PC-9 (cell line): ENCODE measurements at regions not wholly inside any gene's neighbourhood (a gene's known extent, or its start where the extent isn't known, plus 50 kb on each side); places are given as distances from the start of the nearest gene placed in this dataset.

Experiments
- BruUV-seq: library from RNA; stranded (reverse); fragments of 400-500 nt; replicated peaks from 2 replicates; lab custom pipeline; 2021; lab: Mats Ljungman, UMichigan
- CTCF ChIA-PET: fragments of 300-600 bp; sonication (Branson Sonifier 250); formaldehyde crosslinking; loops from one replicate; lab custom pipeline; 2022; ENCODE audit warnings: antibody characterized with exemption; lab: Charles Lee
- POLR2A ChIA-PET: fragments of 300-600 bp; sonication (Branson Sonifier 250); formaldehyde crosslinking; loops from one replicate; lab custom pipeline; 2022; ENCODE audit warnings: antibody characterized with exemption; ENCODE audit not compliant: unreplicated experiment; lab: Charles Lee
- DNase-seq, 2 experiments: peaks; one replicate each; pipeline versions ENCODE4 v3.0.0 to v3.0.0-alpha.2; 2015 to 2022; ENCODE audit warnings: mixed read lengths in 1 of 2
- H2AFZ ChIP-seq: fragments of 200-600 bp; sonication (generic); 2 replicates; pipeline ENCODE4 v1.8.1; 2017; ENCODE audit warnings: antibody characterized with exemption
- H3F3A ChIP-seq: fragments of 200-600 bp; sonication (generic); 2 replicates; pipeline ENCODE4 v1.8.1; 2017; ENCODE audit warnings: antibody characterized with exemption, mild to moderate bottlenecking, low read depth; ENCODE audit not compliant: insufficient read depth
- H3K27ac ChIP-seq: fragments of 200-600 bp; sonication (generic); 2 replicates; pipeline ENCODE4 v1.6.1; 2016; ENCODE audit warnings: mixed run types
- H3K27me3 ChIP-seq: fragments of 200-600 bp; sonication (generic); 2 replicates; pipeline ENCODE4 v1.6.1; 2016; ENCODE audit warnings: low read depth, mixed run types; ENCODE audit not compliant: insufficient read depth
- H3K36me3 ChIP-seq: fragments of 200-600 bp; sonication (generic); 2 replicates; pipeline ENCODE4 v1.6.1; 2016; ENCODE audit warnings: low read depth, mixed run types
- H3K4me1 ChIP-seq: fragments of 200-600 bp; sonication (generic); replicated peaks from 2 replicates; pipeline ENCODE4 v1.6.1; 2016; ENCODE audit warnings: mixed run types; ENCODE audit not compliant: insufficient read depth
- H3K4me2 ChIP-seq: fragments of 200-600 bp; sonication (generic); 2 replicates; pipeline ENCODE4 v1.6.1; 2017; ENCODE audit warnings: mixed run types
- H3K4me3 ChIP-seq: fragments of 200-600 bp; sonication (generic); 2 replicates; pipeline ENCODE4 v1.6.1; 2016; ENCODE audit warnings: mixed run types
- H3K79me2 ChIP-seq: fragments of 200-600 bp; sonication (generic); 2 replicates; pipeline ENCODE4 v1.6.1; 2017; ENCODE audit warnings: low read depth, mixed run types
- H3K9me2 ChIP-seq: fragments of 200-600 bp; sonication (generic); 2 replicates; pipeline ENCODE4 v1.8.1; 2017; ENCODE audit warnings: mild to moderate bottlenecking; ENCODE audit not compliant: insufficient read depth
- H3K9me3 ChIP-seq: fragments of 200-600 bp; sonication (generic); 2 replicates; pipeline ENCODE4 v1.8.1; 2016; ENCODE audit warnings: low read depth; ENCODE audit not compliant: insufficient read depth
- H4K20me1 ChIP-seq: fragments of 200-600 bp; sonication (generic); 2 replicates; pipeline ENCODE4 v1.8.1; 2017; ENCODE audit not compliant: insufficient read depth
- EZH2 ChIP-seq: fragments of 200-600 bp; sonication (generic); IDR thresholded peaks from 2 replicates; pipeline ENCODE4 v1.8.0; 2017; ENCODE audit warnings: antibody characterized with exemption, low read depth
- intact Hi-C: fragments of 100-400 bp; cut with micrococcal nuclease; formaldehyde crosslinking; loops from one replicate; pipeline ENCODE4 v1.10.0; 2022; ENCODE audit not compliant: unreplicated experiment
- TF ChIP-seq, protein P1 (sequence below): fragments of 200-600 bp; sonication (generic); conservative IDR thresholded peaks from 2 replicates; pipeline ENCODE4 v1.6.1; 2017; ENCODE audit warnings: mixed run types, antibody characterized with exemption, mild to moderate bottlenecking, moderate library complexity

DNA sequence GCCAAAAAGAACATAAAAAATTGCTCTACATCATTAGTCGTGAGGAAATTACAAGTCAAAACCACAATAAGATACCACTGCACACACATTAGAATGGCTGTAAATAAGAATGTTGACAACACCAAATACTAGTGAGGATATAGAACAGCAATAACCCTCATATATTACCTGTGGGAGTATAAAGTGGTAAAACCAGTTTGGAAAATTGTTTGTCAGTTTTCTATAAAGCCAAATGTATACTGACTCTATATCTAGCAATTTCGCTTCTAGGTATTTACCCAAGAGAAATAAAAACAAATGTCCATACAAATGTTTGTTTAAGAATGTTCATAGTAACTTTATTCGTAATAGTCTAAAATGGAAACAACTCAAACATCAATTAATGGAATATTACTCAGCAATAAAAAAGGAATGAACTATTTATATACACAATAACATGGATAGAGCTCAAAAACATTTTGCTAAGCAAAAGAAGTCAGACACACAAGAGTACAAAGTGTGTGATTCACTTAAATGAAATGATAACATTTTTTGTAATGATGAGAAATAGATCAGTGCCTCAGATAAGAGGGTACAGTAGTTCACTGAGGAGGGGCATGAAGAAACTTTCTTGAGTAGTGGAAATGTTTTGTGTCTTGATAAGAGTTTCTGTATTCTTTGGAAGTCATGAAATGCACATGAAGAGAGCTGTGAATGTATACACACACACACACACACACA, 219.6 kb upstream of the ZNF462 start:
- Histone ChIP-seq H3K27ac (no peak overlapping the region), H3K9me3 (no peaks in the 10 kb centered on the region), H3K4me2 (no peak overlapping the region), H3K79me2 (no peaks in the 10 kb centered on the region), H3K4me1 (no peaks in the 10 kb centered on the region; the same call in 1 of the 2 replicates), H3K9me2 (peaks cover 4% of the 10 kb centered on the region; the same call in 1 of the 2 replicates), H3K27me3 (no peaks in the 10 kb centered on the region), H4K20me1 (no peaks in the 10 kb centered on the region), H2AFZ (no peak overlapping the region), H3K36me3 (no peaks in the 10 kb centered on the region), H3F3A (no peaks in the 10 kb centered on the region), H3K4me3 (no peak overlapping the region)
- TF ChIP-seq, protein P1, sequence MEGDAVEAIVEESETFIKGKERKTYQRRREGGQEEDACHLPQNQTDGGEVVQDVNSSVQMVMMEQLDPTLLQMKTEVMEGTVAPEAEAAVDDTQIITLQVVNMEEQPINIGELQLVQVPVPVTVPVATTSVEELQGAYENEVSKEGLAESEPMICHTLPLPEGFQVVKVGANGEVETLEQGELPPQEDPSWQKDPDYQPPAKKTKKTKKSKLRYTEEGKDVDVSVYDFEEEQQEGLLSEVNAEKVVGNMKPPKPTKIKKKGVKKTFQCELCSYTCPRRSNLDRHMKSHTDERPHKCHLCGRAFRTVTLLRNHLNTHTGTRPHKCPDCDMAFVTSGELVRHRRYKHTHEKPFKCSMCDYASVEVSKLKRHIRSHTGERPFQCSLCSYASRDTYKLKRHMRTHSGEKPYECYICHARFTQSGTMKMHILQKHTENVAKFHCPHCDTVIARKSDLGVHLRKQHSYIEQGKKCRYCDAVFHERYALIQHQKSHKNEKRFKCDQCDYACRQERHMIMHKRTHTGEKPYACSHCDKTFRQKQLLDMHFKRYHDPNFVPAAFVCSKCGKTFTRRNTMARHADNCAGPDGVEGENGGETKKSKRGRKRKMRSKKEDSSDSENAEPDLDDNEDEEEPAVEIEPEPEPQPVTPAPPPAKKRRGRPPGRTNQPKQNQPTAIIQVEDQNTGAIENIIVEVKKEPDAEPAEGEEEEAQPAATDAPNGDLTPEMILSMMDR, result no peak
- TF ChIP-seq EZH2, result no peak
- intact Hi-C loops, result no loop called here
- POLR2A ChIA-PET, result no interaction called here
- CTCF ChIA-PET, result no interaction called here
- DNase-seq, result no peak
- no TSS peak for BruUV-seq

DNA sequence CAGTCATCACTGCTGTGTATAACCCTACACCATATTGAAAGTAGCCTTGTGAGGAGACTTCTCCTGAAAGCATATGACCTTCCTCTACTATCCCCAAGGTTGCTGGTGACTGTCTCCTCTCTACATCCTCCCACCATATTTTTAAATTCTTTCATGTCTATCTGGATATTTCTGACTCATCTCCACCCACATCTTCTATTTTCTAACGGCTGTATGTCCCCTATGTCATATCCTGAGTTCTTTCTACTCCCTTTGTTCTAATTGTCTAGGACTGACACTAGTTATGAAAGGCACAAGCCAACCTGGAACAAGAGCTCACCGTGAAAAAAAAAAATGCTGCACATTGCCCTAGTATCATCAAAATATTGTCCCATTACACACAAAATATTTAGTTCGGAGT, 218.3 kb upstream of the ZNF462 start:
- no TSS peak for BruUV-seq
- intact Hi-C loops, result no loop called here
- Histone ChIP-seq H3K36me3 (no peaks in the 10 kb centered on the region), H3K4me1 (no peaks in the 10 kb centered on the region; the same call in 1 of the 2 replicates), H3K4me2 (no peak overlapping the region), H3K4me3 (no peak overlapping the region), H3K9me2 (peaks cover 4% of the 10 kb centered on the region; the same call in 1 of the 2 replicates), H3K27me3 (no peaks in the 10 kb centered on the region), H2AFZ (no peak overlapping the region), H3F3A (no peaks in the 10 kb centered on the region), H4K20me1 (no peaks in the 10 kb centered on the region), H3K27ac (no peak overlapping the region), H3K79me2 (no peaks in the 10 kb centered on the region), H3K9me3 (no peaks in the 10 kb centered on the region)
- ChIA-PET CTCF (no interaction called here), POLR2A (no interaction called here)
- TF ChIP-seq, protein P1, result no peak
- TF ChIP-seq EZH2, result no peak
- DNase-seq, result no peak

DNA sequence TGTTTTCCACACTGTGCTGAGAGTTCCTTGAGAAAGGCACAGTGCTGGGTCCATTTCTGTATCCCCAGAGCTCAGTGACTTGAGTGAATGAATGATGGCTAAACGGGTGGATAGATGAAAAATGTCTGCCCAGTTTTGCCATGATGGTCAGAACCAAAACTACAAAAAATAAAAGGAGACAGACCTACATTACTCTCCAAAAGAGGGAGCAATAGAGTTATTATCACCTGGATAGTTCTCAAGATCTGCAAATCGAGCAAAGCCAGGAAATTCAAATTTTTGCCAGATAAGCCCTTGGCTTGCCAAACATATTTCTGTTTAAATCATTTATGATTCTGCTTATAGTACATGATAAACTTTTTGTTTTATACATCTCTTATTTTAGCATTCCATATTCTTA, 214.2 kb upstream of the ZNF462 start:
- Histone ChIP-seq H3K36me3 (no peaks in the 10 kb centered on the region), H3K27me3 (no peaks in the 10 kb centered on the region), H2AFZ (no peak overlapping the region), H3K9me2 (peaks cover 4% of the 10 kb centered on the region; the same call in 1 of the 2 replicates), H3K79me2 (no peaks in the 10 kb centered on the region), H3K4me1 (no peaks in the 10 kb centered on the region), H3K27ac (no peak overlapping the region), H3F3A (no peaks in the 10 kb centered on the region), H3K4me3 (no peak overlapping the region), H3K4me2 (no peak overlapping the region), H3K9me3 (no peaks in the 10 kb centered on the region), H4K20me1 (no peaks in the 10 kb centered on the region)
- no TSS peak for BruUV-seq
- ChIA-PET CTCF (no interaction called here), POLR2A (no interaction called here)
- TF ChIP-seq, protein P1, result peak; percentile 32; the same call in 1 of the 2 replicates
- no peak for TF ChIP-seq EZH2
- DNase-seq, result no peak
- intact Hi-C loops, result no loop called here
